ENCODE measurements at regions not wholly inside any gene's neighbourhood (a gene's known extent, or its start where the extent isn't known, plus 50 kb on each side); places are given as distances from the start of the nearest gene placed in this dataset.

DNA sequence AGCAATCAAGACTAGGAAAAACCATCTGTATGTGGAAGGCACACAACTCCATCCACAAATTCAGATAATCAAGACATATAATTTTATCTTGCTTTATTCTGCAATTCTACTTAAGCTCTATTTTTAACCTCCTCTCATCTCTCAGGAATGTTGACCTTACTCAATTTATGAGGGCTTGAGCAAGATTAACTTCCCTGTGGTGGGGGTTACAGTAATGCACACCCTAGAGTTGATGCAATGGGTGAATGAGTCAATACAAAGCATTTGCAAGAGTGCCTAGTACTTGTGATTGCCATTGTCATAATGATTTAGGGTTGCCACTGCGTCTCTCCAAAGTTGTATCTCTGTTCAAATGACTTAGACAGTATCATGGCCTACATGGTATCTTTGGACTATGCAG is 1598.4 kb upstream of the TMEM132C start:
- no peak overlapping the region for H3K27ac ChIP-seq
- TF ChIP-seq, protein P1, sequence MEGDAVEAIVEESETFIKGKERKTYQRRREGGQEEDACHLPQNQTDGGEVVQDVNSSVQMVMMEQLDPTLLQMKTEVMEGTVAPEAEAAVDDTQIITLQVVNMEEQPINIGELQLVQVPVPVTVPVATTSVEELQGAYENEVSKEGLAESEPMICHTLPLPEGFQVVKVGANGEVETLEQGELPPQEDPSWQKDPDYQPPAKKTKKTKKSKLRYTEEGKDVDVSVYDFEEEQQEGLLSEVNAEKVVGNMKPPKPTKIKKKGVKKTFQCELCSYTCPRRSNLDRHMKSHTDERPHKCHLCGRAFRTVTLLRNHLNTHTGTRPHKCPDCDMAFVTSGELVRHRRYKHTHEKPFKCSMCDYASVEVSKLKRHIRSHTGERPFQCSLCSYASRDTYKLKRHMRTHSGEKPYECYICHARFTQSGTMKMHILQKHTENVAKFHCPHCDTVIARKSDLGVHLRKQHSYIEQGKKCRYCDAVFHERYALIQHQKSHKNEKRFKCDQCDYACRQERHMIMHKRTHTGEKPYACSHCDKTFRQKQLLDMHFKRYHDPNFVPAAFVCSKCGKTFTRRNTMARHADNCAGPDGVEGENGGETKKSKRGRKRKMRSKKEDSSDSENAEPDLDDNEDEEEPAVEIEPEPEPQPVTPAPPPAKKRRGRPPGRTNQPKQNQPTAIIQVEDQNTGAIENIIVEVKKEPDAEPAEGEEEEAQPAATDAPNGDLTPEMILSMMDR (IDR thresholded peaks at IDR 0.05): no peak
- TF ChIP-seq ZFX (IDR thresholded peaks at IDR 0.05; ENCODE audit: borderline replicate concordance): no peak

DNA sequence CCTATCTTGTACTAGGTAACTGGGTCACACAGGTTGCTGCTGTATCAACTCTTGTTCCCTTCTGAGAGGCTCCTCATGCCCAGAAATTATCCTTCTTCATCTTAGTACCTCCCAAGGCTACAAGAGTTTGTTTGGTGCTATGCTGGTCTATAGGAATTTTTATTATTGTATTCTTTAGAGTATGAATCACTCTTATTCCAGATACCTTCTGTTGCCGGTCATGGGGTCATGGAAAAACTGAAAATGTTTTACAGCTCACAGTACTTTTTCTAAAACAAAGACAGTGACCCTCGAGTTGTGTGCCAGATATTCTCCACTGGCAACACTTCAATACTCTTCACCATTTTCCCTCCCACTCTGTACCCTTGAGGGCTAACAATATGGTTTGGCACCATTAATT is 1598.0 kb upstream of the TMEM132C start:
- TF ChIP-seq, protein P1 (IDR thresholded peaks at IDR 0.05): no peak
- TF ChIP-seq ZFX (IDR thresholded peaks at IDR 0.05; ENCODE audit: borderline replicate concordance): no peak
- no peak overlapping the region for H3K27ac ChIP-seq

DNA sequence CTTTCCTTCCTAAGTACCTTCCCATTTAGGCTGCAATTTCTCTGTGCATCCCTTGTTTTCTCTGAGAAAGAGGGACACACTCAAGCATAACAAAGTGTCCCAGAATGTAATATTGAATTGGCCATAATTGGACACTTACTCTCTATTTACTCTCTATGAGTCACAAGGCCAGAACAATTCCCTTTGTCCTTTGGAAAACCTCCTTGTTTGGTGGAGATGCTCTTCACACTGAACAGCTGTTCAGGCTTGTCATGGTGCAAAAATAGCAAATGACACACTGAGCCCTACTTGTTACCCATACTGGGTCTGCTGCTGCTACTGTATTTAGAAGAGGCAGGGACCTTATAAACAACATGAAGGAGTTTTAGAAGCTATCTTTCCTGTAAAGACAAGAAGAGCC is 1590.5 kb upstream of the TMEM132C start:
- TF ChIP-seq, protein P1 (IDR thresholded peaks at IDR 0.05): no peak
- TF ChIP-seq ZFX (IDR thresholded peaks at IDR 0.05; ENCODE audit: borderline replicate concordance): no peak
- H3K27ac ChIP-seq: no peak overlapping the region

DNA sequence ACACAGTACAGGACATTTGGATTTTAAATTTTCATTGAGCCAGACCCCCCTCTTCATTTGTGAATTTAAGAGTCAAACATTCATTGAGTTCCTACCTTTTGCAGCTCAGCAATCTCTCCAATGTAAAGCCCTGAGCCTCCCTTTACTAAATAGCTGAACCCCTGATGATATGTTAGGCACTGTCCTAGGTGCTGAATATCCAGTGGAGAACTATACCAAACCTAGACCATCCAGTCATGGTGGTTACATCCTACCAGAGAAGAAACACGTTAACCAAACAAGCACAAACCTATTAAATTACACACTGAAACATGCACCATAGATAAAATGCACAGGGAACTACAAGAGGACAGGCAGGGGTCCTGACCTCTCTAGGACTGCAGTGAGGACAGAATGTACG is 1585.3 kb upstream of the TMEM132C start:
- H3K27ac ChIP-seq: no peak overlapping the region
- TF ChIP-seq, protein P1 (IDR thresholded peaks at IDR 0.05): no peak
- TF ChIP-seq ZFX (IDR thresholded peaks at IDR 0.05; ENCODE audit: borderline replicate concordance): no peak

DNA sequence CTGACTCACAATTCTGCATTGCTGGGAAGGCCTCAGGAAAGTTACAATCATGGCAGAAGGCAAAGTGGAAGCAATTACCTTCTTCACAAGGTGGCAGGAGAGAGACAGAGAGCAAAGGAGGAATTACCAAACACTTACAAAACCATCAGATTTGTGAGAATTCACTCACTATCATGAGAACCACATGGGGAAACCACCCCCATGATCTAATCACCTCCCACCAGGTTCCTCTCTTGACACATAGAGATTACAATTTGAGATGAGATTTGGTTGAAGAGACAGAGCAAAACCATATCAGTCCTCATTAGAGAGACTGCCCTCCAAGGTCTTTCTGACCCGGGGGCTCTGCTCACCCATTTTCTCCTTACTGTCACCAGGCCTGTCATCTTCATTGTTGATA is 1582.3 kb upstream of the TMEM132C start:
- no peak for TF ChIP-seq ZFX (IDR thresholded peaks at IDR 0.05; ENCODE audit: borderline replicate concordance)
- TF ChIP-seq, protein P1 (IDR thresholded peaks at IDR 0.05): no peak

DNA sequence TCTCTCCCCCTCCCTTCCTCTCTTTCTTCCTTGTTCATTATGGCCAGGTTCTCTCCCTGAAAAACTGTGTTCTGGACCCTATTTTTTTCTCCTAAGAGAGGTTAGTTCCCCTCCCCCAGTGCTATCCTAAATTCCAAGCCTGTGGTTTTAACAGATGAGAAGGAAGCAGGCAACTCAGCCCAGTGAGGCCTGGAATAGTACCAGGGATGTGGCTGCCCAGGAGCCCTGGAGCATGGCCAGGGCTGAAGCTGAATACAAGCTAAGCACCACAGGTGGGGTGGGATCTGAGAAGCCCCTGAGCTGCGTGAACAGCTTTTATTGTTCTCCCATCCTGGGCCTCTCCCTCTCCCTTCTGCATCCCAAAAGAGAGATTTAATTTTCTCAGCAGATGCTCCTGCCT is 1581.3 kb upstream of the TMEM132C start:
- no peak overlapping the region for H3K27ac ChIP-seq
- no peak for TF ChIP-seq ZFX (IDR thresholded peaks at IDR 0.05; ENCODE audit: borderline replicate concordance)
- TF ChIP-seq, protein P1 (IDR thresholded peaks at IDR 0.05): no peak

More for the DNA sequence above, 1582.3 kb upstream of the TMEM132C start:
- no peak overlapping the region for H3K27ac ChIP-seq

DNA sequence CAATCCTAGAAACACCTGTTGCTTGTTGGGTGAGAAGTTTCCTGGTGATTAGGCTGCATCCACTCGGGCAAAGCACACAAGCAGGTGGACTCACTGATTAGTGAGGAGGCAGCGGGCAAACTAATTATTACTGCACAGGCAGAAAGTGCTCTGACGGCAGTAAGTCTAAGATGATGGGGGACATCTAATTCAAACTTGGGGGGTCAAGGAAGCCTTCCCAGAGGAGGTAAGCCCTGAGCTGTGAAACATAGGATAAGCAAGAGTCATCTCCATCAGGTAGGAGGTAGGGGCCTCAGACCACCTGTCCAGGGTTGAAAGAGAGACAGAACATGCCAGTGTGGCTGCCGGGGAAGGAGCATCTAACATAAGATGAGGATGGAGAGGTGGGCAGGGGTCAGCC is 1578.4 kb upstream of the TMEM132C start:
- TF ChIP-seq ZFX (IDR thresholded peaks at IDR 0.05; ENCODE audit: borderline replicate concordance): no peak
- TF ChIP-seq, protein P1 (IDR thresholded peaks at IDR 0.05): no peak
- no peak overlapping the region for H3K27ac ChIP-seq
